ENCODE measurements at regions not wholly inside any gene's neighbourhood (a gene's known extent, or its start where the extent isn't known, plus 50 kb on each side); places are given as distances from the start of the nearest gene placed in this dataset.

DNA sequence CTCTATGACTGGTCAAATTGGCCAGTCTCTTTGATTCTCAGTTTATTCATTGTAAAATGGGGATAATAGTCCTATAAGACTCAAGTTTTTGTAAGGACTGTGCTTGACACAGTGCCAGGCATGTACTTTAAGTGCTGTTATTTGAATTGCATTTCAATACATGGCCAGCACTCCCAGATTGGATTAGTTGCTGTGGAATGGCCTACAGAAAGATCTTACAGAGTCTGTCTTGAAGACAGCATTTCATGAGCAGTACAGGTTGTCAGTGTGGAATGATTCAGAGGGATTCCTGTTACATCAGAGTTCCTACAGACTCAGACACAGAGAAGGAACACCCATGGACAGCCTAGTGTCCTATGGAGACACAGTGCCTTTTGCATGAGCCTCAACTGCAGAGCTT is 238.1 kb upstream of the BMPER start:
- in situ Hi-C loops (cut with MboI): no loop called here
- CTCF ChIA-PET (ENCODE audit: low intra/inter-chr PET ratio): no interaction called here
- FAIRE-seq: no peak

DNA sequence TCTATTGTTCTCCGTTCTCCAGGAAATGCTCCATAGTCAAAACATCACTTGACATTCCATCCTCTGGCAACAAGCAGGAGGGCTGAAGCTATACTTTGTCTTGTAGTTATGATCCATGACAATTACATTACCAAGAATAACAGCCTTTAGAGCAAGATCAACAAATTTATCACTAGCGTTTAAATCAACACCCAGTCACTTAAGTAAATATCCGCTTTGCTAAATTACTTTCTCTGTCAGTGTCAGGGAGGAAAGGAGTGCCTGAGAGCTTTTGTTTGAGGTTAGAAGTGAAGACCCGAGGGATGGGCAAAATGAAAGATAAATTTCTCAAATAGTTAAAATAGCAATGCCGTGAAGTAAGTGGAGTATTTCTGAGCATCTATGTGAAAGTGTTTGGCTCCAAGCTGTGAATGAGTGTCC is 236.1 kb upstream of the BMPER start:
- no peak for FAIRE-seq
- 0% methylated on average over 5 of the region's 5 CpGs for WGBS (ENCODE audit: insufficient coverage, low coverage, missing lambda C conversion rate)
- intact Hi-C loops (cut with micrococcal nuclease) (no loop called here), in situ Hi-C loops (cut with MboI) (no loop called here)
- Histone ChIP-seq H3K9ac (ENCODE audit: insufficient read depth in 1 of 2, low read depth in 2 of 2, low read length in 2 of 2) (no peak overlapping the region), H2AFZ (ENCODE audit: low read depth, low read length) (no peak overlapping the region), H3K27ac (ENCODE audit: extremely low read depth, low read depth, low read length) (no peak overlapping the region), H3K9me3 (replicated peaks; ENCODE audit: control insufficient read depth, insufficient read depth, low read depth, low read length) (no peaks in the 10 kb centered on the region), H4K20me1 (replicated peaks; ENCODE audit: control insufficient read depth, insufficient read depth, low read length) (no peaks in the 10 kb centered on the region), H3K79me2 (ENCODE audit: control insufficient read depth, insufficient read depth, low read length) (no peaks in the 10 kb centered on the region), H3K9me1 (ENCODE audit: control insufficient read depth, insufficient read depth, low read length) (no peaks in the 10 kb centered on the region), H3K4me1 (replicated peaks in 1 of 2; ENCODE audit: control insufficient read depth in 2 of 2, insufficient read depth in 2 of 2, low read length in 2 of 2) (no peaks in the 10 kb centered on the region), H3K4me2 (ENCODE audit: insufficient read depth, low read length) (no peak overlapping the region), H3K36me3 (ENCODE audit: control insufficient read depth, insufficient read depth, low read length) (no peaks in the 10 kb centered on the region), H3K4me3 (no peak overlapping the region), H3K27me3 (ENCODE audit: control insufficient read depth in 2 of 2, insufficient read depth in 2 of 2, low read length in 2 of 2) (no peaks in the 10 kb centered on the region)
- TF ChIP-seq MBD2 (IDR thresholded peaks at IDR 0.05; ENCODE audit: borderline replicate concordance, low read depth): no peak
- TF ChIP-seq, protein P1, sequence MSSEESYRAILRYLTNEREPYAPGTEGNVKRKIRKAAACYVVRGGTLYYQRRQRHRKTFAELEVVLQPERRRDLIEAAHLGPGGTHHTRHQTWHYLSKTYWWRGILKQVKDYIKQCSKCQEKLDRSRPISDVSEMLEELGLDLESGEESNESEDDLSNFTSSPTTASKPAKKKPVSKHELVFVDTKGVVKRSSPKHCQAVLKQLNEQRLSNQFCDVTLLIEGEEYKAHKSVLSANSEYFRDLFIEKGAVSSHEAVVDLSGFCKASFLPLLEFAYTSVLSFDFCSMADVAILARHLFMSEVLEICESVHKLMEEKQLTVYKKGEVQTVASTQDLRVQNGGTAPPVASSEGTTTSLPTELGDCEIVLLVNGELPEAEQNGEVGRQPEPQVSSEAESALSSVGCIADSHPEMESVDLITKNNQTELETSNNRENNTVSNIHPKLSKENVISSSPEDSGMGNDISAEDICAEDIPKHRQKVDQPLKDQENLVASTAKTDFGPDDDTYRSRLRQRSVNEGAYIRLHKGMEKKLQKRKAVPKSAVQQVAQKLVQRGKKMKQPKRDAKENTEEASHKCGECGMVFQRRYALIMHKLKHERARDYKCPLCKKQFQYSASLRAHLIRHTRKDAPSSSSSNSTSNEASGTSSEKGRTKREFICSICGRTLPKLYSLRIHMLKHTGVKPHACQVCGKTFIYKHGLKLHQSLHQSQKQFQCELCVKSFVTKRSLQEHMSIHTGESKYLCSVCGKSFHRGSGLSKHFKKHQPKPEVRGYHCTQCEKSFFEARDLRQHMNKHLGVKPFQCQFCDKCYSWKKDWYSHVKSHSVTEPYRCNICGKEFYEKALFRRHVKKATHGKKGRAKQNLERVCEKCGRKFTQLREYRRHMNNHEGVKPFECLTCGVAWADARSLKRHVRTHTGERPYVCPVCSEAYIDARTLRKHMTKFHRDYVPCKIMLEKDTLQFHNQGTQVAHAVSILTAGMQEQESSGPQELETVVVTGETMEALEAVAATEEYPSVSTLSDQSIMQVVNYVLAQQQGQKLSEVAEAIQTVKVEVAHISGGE (CRISPR knock-in tag; IDR thresholded peaks at IDR 0.05): no peak
- no peak for TF ChIP-seq RAD51 (IDR thresholded peaks at IDR 0.05; ENCODE audit: borderline replicate concordance, low read depth)
- TF ChIP-seq, protein P2, sequence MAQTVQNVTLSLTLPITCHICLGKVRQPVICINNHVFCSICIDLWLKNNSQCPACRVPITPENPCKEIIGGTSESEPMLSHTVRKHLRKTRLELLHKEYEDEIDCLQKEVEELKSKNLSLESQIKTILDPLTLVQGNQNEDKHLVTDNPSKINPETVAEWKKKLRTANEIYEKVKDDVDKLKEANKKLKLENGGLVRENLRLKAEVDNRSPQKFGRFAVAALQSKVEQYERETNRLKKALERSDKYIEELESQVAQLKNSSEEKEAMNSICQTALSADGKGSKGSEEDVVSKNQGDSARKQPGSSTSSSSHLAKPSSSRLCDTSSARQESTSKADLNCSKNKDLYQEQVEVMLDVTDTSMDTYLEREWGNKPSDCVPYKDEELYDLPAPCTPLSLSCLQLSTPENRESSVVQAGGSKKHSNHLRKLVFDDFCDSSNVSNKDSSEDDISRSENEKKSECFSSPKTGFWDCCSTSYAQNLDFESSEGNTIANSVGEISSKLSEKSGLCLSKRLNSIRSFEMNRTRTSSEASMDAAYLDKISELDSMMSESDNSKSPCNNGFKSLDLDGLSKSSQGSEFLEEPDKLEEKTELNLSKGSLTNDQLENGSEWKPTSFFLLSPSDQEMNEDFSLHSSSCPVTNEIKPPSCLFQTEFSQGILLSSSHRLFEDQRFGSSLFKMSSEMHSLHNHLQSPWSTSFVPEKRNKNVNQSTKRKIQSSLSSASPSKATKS (CRISPR knock-in tag; IDR thresholded peaks at IDR 0.05): no peak
- TF ChIP-seq TSC22D4 (tag; IDR thresholded peaks at IDR 0.05): no peak
- no peak for TF ChIP-seq MAFF (IDR thresholded peaks at IDR 0.05; ENCODE audit: low read length)
- ChIA-PET POLR2A (no interaction called here), CTCF (ENCODE audit: low intra/inter-chr PET ratio) (no interaction called here)
- BruUV-seq (replicated peaks): no TSS peak
- DNase-seq (ENCODE audit: extremely low read depth in 1 of 4, low spot score in 3 of 4): no peak
- no peak for ATAC-seq

More for the DNA sequence above, 238.1 kb upstream of the BMPER start:
- no peaks in the 10 kb centered on the region for H3K27me3 ChIP-seq (ENCODE audit: control insufficient read depth in 2 of 2, insufficient read depth in 2 of 2, low read length in 2 of 2)
- POLR2A ChIA-PET: no interaction called here
- no TSS peak for BruUV-seq (replicated peaks)
- H3K4me3 ChIP-seq: no peak overlapping the region
- H3K27ac ChIP-seq (ENCODE audit: extremely low read depth, low read depth, low read length): no peak overlapping the region
- H4K20me1 ChIP-seq (replicated peaks; ENCODE audit: control insufficient read depth, insufficient read depth, low read length): no peaks in the 10 kb centered on the region
- H3K9me1 ChIP-seq (ENCODE audit: control insufficient read depth, insufficient read depth, low read length): no peaks in the 10 kb centered on the region
- intact Hi-C loops (cut with micrococcal nuclease): no loop called here
- no peak overlapping the region for H3K4me2 ChIP-seq (ENCODE audit: insufficient read depth, low read length)
- no peaks in the 10 kb centered on the region for H3K4me1 ChIP-seq (replicated peaks in 1 of 2; ENCODE audit: control insufficient read depth in 2 of 2, insufficient read depth in 2 of 2, low read length in 2 of 2)
- no peak for DNase-seq (ENCODE audit: extremely low read depth in 1 of 4, low spot score in 3 of 4)
- no peaks in the 10 kb centered on the region for H3K36me3 ChIP-seq (ENCODE audit: control insufficient read depth, insufficient read depth, low read length)
- H3K9ac ChIP-seq (ENCODE audit: insufficient read depth in 1 of 2, low read depth in 2 of 2, low read length in 2 of 2): no peak overlapping the region
- no peak for TF ChIP-seq TAF15 (IDR thresholded peaks at IDR 0.05; ENCODE audit: low read depth, low read length)
- no peak overlapping the region for H2AFZ ChIP-seq (ENCODE audit: low read depth, low read length)
- no peak for ATAC-seq
- no peaks in the 10 kb centered on the region for H3K79me2 ChIP-seq (ENCODE audit: control insufficient read depth, insufficient read depth, low read length)
- H3K9me3 ChIP-seq (replicated peaks; ENCODE audit: control insufficient read depth, insufficient read depth, low read depth, low read length): no peaks in the 10 kb centered on the region
